HG03442 (cell line): ENCODE measurements at regions not wholly inside any gene's neighbourhood (a gene's known extent, or its start where the extent isn't known, plus 50 kb on each side); places are given as distances from the start of the nearest gene placed in this dataset.

Experiments
- ATAC-seq: cut with Tn5 transposase; IDR thresholded peaks from one replicate; pipeline ENCODE4 v1.9.1; 2021; ENCODE audit warnings: mild to moderate bottlenecking, moderate library complexity; ENCODE audit not compliant: unreplicated experiment

GRCh38 chr19:31633014-31633413, 283.8 kb upstream of the TSHZ3 start:
- no peak for ATAC-seq

- no peak for ATAC-seq
Measured at GRCh38 chr19:31639306-31639705, 290.1 kb upstream of the TSHZ3 start.

DNA sequence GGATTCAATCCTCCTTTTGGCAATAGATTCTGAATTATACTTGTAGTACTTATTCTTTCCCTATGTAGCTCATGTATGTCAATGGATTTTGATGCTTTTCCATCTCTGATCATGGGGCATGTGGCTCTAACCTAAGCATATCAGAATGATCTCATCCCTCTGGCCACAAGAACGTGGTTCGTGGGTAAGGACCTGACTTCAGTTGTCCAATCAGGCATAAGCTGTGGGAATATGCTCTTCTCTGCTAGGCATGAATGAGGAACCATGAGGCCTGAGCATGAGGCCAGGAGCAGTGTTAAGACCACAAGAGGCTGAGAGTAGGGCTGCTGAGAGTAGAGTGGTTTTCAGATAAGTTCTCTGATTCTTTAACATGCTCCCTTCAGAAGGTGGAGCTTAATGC, 292.4 kb upstream of the TSHZ3 start:
- ATAC-seq: no peak

DNA sequence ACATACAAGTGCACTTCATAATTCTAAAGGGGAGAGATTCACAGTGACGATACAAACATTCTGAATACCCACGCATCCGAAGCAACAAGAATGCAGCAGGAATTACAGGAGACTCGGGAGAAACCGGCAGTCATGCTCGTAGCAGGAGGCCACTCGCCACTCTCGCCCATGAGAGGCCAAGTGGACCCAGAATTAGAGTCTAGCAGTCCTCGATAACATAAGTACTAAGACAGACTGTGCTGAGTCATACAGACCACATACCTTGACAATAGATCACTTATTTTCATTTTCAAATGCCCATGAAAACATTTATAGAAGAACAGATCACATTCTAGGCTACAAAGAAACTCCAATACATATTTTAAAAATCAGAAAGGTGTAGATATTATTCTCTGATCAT, 299.1 kb upstream of the TSHZ3 start:
- no peak for ATAC-seq

GRCh38 chr19:31656507-31656906, 307.3 kb upstream of the TSHZ3 start:
- ATAC-seq: no peak

- no peak for ATAC-seq
Measured at GRCh38 chr19:31658993-31659896, 310.0 kb upstream of the TSHZ3 start.

DNA sequence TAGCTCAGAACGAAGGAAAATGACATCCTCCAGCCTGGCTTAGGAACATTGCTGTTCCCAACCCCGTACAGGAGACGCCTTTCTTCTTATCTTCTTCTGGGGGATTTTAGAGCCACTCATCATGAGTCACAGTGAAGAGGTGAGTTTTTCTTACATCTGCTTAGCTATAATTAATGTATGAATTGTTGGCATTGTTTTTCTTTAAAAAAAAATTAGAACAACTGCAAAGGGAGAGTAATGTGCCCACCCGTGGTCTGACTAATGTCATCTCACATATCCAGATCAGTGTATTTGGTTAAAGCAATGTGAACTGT, 310.6 kb upstream of the TSHZ3 start:
- no peak for ATAC-seq

DNA sequence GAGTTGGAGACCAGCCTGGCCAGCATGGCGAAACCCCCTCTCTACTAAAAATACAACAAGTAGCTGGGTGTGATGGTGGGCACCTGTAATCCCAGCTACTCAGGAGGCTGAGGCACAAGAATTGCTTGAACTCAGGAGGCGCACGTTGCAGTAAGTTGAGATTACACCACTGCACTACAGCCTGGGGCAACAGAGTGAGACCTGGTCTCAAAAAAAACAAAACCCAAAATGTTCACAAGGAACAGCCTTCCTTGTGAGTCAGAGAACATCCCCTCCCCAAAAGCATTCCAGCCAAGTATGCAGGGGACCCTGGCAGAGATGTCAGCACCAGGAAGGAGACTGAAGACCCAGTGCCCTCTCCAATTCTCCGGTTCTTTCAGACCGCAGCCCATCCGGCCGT, 314.9 kb upstream of the TSHZ3 start:
- no peak for ATAC-seq

DNA sequence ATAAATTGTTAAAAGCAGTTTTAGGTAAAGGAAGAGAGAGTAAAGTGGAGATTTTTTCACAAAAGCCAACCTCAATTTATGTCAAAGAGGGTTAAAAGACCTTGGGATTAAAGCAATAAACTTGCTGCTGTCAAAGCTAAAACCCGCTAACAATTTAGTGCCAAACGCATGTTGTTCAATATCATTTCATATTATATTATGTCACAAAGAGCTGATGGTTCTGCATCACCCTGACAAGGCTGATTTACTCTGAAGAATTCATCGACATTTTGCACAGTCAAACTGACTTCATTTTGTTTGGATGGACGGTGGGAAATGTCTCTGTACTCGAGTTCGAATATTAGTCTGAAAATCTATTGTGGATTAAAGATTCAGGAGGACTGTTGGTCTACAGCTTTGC, 315.8 kb upstream of the TSHZ3 start:
- ATAC-seq: no peak

GRCh38 chr19:31666126-31666525, 316.9 kb upstream of the TSHZ3 start:
- ATAC-seq: no peak

DNA sequence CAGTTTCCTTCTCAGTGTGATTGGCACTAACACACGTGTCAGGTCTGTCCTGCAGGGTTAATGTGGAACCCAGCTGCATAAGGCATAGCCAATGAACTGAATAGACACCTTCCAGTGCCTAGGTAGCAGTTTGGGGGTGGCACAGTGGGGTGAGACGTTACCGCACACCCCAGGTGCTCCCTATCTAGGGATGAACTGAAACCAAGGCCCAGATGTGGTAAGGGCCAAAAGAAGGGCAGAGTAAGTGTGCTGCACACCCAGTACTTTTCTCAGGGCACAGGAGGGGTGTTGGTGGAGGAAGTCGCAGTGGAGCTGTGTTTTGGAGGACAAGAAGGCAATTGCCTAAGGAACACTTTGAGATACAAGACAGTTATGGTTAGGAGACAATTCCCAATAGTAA, 317.9 kb upstream of the TSHZ3 start:
- ATAC-seq: no peak

DNA sequence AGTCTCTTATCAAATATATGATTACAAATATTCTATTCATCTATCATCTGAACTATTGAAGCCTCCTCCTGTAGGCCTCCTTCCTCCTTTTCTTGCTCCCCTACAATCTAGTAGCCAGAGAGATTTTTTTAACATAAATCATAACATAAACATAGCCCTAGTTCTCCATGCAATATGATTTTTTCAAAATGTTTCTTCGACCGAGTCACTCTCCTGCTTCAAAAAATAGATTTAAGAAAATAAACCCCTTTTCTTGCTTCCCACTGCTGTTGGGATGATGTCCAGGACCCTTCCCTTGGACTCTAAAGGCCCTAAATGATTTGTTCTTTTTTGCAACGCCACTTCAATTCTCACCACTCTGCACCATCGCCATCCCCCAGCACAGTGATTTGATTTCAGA, 319.7 kb upstream of the TSHZ3 start:
- no peak for ATAC-seq

- no peak for ATAC-seq
Measured at GRCh38 chr19:31670931-31671330, 321.7 kb upstream of the TSHZ3 start.

- no peak for ATAC-seq
Measured at GRCh38 chr19:31671411-31672035, 322.3 kb upstream of the TSHZ3 start.

- no peak for ATAC-seq
Measured at GRCh38 chr19:31674503-31675192, 325.4 kb upstream of the TSHZ3 start.

DNA sequence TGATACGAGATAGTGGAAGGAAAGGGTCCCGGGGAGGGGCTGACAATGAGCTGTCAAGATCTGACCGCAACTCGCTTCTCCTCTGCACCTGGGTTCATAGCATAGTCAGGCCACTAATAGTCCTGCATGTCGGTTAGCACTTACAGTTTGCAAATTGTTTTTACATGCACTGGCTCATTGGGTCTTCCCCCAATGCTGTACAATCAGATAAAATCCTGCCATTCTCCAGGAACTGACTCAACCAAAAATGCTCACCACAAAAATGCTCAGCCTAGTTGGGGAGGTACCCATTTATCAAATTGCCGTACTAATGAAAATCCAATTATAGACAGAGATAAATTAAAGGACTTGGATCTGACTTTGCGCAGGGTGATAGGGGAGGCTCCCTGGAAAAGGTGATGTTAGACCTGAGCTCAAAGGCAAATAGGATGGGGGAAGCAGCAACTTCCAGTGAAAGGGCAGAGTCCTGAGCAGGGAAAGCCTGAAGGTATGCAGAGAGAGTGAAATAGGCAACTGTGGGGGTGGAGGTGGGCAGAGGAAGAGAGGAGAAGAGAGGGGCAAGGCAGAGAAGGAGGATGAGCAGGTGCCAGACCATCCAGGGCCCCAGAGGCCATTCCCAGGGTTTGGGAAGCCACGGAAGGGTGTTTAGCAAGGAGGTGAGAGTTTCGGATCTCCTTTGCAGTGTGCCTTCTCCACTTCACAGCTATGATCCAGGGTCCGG, 326.1 kb upstream of the TSHZ3 start:
- no peak for ATAC-seq

- ATAC-seq: no peak
Measured at GRCh38 chr19:31676271-31677004, 327.2 kb upstream of the TSHZ3 start.

GRCh38 chr19:31678421-31678820, 329.2 kb upstream of the TSHZ3 start:
- no peak for ATAC-seq

DNA sequence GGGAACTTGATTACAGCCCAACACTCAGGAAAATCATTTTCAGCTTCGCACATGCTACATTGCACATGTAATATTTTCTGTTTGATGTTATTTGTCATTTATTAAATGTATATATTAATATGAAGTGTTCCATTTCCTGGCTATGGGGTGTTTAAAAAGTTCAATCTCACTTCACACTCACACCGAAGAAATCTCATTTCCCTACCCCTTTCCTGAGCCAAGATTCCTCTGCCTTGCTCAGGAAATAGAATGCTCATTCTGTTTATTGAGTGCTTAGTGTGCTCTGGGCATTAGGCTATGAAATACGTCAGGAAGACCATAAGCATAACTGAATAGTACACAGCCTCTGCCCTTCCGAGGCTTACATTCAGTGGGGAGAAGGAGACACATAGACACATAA, 331.9 kb upstream of the TSHZ3 start:
- ATAC-seq: no peak

DNA sequence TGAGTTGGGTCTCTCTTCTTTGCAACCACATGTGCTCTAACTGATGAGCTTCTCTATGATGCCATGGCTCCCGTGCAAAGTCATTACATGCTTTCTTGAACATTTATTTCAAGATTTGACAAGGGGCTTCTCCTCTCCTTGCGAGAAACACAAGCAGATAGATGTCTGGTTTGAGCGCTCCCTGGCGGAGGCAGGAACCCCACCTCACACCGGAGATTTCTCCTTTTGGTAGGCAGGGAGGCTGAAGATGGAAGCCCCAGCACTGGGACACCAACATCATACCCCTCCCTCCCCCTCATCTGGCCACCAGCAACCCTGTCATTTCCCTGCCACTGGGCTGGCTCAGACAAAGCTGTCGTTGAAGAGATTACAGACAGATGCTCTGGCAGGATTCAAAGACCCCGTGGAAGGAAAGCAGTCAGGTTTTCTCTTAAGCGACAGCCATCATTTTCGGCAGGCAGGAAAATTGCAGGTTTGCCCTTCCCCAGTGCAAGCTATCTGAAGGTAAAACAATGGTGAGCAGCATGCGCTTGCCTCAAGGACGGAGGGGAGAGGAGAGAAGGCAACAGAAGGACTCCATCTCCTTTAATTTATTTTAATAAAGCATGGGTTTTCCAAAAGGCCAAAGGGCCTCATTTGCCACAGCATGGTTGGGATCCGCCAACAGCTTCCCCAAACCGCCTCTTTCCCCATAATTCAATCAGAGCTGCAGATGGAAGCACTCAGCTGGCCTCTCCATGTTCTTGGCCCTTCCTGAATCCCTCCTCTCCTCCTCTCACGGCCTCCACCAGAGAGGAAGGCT, 344.1 kb upstream of the TSHZ3 start:
- no peak for ATAC-seq
